Activated CD4-positive, alpha-beta T cell treated with anti-CD3 and anti-CD28 coated beads, Interleukin-2, amount 50 U/mL, for 4 hours (primary cell): ENCODE measurements at regions not wholly inside any gene's neighbourhood (a gene's known extent, or its start where the extent isn't known, plus 50 kb on each side); places are given as distances from the start of the nearest gene placed in this dataset.

ENCODE experiments used
- DNase-seq, 2 experiments: peaks; one replicate each; pipeline ENCODE4 v3.0.0-alpha.2; 2020

DNA sequence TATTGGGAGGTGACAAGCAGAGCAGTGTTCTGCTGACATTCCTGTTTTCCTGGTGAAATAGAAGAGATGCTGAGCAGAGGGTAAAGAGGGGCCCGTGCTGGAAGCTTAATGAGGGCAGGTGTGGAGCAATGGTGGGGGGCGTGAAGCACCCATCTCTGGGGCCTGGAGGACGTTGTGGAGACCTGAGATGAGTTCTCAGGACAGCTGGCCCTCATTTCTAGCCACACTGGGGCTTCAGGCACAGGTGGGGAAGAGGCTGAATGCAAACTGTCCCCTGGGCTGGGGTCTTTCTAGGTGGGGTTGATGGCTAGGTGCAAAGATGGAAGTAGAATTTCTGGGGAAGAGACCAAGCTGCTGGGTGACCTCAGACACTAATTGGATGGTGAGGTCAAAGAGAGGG, 274.2 kb upstream of the TCERG1L start:
- no peak for DNase-seq

DNA sequence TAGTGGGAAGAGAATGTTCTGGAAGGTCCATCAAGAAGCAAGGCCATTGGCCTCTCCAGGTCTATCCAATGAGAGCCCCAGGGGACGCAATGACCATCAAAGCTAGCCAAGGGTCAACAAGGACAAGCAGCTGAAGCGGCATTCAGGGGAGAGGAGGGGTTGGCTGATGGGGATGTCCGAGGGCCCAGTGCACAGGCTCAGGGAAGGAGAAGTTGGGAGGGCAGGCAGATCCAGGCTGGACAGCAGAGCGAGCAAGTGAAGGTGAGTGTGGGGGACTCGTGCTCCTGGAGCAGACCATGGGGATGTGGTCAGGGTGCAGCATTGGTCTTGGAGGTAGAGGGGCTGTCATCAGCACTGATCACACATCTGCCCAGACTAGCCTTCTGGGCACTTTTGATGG, 275.4 kb upstream of the TCERG1L start:
- no peak for DNase-seq

DNA sequence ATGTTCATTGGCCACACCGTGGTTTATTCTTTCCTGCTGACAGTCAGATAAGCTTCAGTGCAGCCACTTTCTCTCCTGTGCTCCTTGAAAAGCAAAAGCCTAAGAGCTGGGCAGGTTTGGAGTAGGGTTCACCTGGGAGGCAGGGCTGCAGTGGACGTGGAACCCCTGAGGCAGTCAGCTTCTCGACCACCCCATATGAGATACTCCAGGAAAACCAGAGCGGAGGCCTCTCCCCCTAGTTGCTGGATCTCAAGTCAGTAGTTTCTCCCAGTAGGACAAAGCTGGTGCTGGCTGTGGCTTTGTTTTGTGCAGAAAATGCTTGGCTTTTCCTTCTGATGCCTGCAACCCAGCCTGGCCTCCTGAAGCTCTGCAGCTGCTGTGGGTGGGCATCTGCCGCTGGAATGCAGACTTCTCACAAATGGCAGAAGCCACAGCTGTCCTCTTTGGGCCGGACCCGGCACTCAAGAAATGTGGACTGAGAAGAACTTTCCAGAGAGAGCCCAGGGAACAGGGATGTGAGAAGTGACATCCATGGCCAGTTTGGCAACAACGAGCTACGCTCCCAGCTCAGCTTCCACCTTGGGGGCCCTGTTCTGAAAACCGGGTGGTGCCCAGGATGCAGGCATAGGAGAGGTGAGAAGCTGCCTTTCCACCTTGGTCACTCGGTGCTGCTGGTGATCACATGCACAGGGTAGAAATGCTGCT, 276.6 kb upstream of the TCERG1L start:
- DNase-seq, result no peak

DNA sequence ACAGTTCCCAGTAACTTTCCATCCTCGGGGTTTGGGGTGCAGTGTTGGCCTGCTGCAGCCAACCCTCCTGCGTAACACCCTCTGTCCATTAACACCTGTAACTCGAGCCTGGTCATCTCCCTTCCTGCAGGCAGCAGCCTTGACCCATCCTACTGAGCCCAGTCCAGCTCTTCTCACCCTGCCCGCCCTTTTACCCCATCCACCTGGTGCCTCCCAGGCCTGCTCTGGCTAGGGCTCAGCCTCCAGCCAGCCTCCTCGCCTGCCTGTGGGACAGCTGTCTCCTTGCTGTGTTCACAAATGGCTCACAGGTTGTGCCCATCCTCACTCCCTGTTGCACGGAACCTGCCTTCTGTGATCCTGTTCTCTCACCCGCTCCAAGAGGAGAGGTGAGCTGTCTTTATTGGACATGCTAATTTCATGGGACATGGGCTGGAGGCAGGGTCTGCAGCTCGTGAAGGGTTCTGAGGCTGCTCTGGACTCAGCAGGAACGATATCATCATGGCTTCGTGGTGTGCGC, 277.2 kb upstream of the TCERG1L start:
- DNase-seq, result no peak

DNA sequence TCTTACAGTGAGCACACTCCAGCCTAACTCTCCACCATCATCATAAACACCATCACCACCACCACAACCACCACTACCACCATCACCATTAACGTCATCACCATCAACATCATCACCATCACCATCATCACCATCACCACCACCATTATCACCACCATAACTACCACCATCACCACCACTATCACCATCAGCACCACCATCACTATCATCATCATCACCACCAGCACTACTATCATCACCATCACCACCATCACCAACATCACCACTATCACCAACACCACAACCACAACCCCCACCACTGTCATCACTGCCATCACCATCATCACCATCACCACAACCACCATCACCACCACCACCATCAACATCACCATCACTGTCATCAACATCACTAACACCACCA, 279.0 kb upstream of the TCERG1L start:
- no peak for DNase-seq

DNA sequence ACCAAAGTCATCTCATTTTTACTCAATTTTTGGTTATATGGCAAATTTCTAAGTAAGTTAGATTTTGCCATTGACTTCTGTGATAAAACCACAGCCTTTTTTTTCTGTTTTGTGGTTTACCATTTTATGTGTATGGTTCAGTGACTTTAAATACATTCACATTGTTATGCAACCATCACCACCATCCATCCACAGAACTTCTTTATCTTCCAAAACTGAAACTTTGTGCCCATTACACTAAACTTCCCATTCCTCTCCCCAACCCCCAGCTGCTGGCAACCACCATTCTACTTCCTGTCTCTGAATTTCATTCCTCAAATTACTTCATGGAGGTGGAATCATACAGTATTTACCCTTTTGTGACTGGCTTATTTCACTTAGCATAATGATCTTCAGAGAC, 280.4 kb upstream of the TCERG1L start:
- DNase-seq, result no peak

DNA sequence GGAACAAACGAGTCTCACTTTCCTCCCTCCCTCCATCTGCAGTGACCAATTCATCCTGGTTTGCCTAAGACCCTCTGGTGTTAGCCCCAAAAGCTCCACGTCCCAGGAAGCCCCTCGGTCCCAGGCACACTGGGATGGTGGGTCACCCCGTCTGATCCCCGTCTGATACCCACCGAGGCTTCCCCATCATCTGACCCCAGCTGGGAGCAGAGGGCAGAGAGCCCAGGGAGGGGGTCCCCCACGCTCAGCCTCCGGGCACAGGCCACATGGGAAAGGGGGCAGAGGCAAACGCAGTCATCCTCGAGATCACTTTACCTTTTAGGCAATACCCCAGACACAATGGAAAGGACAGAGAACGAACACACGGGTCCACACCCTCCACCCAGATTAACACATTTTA, 291.6 kb upstream of the PPP2R2D start:
- DNase-seq, result no peak

DNA sequence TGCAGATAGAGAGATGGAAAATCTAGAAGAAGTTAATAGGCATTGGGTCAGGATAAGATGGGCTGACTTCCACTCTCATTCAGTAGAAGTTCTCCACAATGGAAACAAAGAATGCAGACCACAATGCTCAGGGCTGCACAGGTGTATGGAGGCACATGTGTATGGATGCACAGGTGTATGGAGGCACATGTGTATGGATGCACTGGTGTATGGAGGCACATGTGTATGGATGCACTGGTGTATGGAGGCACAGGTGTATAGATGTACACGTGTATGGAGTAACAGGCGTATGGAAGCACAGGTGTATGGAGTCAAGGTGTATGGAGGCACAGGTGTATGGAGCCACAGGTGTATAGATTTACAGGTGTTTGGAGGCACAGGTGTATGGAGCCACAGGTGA, 285.7 kb upstream of the PPP2R2D start:
- no peak for DNase-seq

DNA sequence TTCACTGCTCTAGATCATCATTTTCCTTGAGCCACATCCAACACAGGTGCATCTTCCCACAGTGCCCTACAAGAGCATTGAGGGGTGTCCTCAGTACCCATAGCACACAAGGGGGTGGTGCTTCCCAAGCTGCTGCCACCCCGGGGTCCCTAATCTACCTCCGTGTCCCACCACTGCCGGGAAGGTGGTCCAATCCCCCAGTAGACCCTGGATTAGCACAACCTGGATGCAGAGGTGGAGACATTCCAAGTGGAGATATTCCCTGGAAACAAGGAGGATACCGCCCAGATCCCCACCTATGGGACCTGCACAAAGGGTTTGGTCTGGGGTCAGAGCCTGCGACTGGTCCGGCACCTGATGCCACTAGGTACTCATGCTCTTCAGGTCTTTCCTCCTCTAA, 284.8 kb upstream of the PPP2R2D start:
- no peak for DNase-seq

DNA sequence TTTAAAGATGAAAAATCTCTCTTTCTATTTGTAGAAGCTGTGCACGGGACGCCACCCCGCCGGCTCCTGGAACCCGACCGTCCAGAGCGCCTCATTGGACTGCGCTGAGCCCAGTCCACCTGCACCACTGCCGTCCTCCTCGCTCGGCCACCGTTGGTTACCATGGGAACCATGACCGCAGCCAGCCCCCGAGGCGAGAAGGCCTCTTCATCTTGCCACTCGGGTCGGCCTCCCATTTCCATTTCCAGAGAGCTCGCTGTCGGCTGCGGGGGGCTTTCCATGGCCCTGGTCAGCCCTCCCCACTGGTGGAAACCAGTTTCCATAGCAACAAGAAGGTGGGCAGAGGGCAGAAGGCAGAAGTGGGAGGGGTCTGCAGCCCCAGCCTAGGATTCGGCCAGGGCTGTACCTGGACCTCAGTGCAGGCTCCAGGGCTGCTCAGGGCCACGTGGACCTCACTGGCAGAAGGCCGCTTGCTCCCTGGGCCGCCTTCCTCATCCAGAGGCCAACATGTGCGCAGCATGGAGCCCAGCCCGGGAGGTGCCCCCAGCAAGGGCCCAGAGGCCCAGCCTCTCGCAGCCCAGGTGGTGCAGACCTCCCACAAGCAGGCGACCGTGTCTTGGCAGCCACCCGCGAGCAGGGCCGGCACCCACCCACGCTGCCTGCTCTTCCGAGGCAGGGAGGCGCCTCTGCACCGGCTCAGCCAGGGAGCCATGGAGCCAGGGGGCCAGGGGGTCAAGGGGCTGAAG, 283.5 kb upstream of the PPP2R2D start:
- DNase-seq, result no peak

DNA sequence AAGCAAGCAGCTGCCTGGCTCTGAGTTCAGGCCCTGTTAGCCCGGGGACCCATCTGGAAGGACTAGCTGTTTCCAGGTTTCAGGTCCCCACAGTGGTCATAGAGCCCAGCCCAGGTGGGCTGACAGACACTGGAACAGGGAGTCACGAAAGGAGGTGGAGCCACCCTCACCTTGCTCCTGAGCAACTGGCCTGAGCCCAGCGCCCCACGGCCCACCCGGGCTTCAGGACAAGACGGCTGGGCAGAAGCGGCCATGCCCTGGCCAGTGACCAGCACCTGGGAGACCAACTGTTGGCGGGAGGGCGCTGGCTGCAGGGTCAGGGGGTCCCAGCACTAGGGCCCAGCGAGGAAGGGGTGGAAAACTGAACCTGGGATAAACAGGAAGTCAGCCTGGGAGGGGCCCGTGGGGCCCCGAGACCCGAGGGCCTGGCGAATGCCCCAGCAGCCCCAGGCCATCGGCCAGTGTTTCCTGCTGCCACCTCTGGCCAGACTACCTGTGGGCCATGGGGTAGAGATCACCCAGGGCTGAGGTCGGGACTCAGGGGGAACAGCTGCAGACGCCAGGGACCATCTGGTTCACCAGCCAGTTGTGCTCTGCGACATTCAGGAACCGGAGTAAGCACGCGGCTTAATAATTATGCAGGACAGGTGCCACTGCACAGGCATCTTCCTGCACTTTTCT, 282.1 kb upstream of the PPP2R2D start:
- no peak for DNase-seq

DNA sequence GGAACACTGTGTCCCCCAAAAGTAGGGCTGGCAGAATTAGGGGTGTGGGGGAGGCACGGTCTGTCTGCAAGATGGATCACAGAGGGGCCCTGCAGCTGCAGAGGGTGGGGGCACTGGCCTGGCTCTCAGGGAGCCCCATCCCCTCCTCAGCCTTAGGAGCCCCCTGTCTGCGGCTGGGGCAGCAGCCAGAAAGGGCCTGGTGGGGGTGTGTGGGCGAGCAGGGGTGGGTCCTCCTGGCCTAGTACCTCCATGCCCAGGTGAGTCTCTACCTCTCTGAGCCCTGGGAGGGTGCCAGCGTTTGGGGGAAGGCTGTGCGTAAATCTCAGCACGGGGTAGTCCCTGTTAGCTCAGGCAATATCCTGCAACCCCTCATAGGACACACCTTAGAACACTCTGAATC, 280.5 kb upstream of the PPP2R2D start:
- DNase-seq, result no peak

DNA sequence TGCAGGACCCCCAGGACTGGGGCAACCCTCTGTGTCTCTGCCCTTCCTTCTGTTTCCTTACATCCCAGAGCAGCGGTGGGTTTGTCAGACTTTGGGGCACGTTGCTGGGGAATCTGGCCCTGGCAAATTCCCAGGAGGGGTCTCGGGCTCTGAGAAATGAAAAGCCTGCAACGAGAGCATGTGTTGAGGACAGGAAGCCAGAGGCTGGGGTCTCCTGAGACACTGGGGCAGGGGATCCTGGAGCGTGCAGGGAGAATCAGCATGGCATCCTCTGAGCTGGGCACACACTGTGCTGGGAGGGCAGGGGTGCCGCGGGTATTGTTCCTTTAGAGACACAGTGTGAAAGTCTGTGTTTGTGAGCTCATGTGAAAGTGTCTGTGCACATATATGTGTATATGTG, 279.9 kb upstream of the PPP2R2D start:
- DNase-seq, result no peak

DNA sequence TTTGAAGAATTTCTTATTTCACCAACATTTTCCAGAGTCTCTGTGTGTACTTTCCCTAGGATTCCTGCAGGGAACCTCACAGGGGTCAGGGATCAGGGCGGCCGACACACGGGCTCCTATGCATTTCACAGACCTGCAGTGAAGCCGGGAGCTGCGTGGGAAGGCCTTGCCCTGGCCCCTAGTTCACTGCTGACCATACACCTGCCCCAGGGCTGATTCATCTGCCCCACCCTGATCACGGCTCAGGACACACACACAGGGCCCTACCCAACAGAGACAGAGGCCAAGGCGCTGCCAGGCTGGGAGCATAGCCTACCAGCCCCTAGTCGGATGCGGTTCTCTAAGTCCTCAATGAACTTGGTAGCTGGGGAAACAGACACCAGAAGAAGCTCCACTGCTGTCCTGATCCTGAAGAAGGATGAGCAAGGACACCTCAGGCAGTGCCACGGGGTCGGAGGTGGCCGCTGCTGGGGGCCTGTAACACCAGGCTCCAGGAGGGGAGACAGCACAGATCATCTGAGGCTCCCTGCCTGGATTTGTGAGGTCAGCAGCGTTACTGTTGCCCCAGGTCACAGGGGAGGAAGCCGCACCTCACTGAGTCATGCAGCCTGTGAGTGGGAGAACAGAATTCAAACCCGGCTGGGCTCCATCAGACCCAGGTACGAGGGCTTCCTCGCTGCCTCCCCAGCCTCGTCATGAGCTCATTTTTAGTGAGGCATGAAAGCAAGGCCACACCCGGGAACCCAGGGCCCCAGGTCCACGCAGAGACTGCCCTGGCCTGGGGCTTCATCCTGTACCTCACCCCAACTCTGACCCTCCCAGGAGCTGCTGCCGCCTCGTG, 278.8 kb upstream of the PPP2R2D start:
- no peak for DNase-seq

DNA sequence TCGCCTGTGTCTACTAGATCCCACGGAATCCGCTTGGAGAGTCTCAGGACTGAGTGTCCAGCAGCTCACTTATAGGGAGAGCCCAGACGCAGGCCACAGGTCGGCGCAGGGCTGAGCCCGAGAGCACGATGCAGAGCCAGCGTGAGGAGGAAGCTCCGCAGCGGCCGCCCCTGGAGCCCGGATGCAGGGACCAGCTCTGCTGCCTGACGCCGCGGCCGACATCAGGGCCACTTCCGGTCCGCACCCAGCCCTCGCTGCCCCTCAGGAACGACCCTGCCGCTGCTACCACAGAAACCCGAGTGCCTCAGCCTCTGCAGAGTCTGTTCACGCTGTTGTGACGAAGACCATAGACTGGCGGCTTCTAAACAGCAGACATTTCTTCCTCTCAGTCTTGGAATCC, 275.8 kb upstream of the PPP2R2D start:
- no peak for DNase-seq

DNA sequence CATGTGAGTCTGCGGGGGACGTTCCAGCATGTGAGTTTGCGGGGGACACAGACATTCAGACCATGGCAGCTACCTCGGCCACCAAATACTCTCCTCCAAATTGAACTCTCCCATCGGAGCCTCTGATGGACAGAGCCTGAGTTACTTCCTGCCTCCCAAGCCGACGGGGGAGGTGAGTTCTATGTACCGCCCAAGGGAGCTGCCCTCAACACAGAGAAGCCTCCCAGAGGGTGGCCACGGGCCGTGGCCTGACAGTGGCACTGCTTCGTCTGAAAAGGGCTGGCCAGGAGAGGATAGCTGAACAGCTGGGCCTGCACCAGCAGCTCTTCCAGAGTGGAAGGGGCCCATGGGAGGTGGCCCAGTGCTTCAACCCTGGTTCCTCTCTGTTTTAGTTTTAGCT, 274.5 kb upstream of the PPP2R2D start:
- DNase-seq, result no peak

DNA sequence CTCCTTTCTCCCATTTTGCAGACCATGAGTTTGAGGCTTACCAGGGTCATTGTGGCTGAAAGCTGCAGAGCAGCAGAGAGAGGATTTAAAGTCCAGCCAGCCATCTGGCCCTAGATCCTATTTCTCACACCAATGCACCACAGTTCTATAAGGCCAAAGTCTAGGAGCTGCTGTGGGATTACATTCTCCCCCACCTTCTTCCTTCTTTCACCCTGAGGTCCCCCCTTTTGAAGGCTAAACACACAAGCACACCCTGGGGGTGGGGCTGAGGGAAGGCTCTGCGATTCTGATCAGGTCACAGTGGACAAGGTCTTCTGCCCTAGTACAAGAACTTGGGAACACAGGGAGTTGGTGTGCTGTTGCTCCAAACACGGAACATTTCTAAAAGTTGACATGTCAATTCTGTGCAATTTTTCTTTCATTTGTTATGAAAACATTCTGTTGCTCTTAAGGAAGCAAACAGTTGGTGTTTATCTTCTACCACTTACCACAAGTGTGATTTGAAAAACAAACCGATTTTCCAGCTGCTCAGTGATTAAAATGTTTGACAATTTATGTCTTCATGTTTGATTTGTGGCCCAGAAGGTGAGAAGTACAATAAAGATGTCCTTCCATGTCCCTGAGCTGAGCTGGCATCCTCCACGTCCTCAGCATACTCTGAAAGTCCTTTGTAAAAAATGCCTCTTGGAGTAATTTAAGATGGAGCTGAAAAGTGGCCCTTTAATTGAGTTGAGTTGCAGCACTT, 271.6 kb upstream of the PPP2R2D start:
- DNase-seq, result no peak

DNA sequence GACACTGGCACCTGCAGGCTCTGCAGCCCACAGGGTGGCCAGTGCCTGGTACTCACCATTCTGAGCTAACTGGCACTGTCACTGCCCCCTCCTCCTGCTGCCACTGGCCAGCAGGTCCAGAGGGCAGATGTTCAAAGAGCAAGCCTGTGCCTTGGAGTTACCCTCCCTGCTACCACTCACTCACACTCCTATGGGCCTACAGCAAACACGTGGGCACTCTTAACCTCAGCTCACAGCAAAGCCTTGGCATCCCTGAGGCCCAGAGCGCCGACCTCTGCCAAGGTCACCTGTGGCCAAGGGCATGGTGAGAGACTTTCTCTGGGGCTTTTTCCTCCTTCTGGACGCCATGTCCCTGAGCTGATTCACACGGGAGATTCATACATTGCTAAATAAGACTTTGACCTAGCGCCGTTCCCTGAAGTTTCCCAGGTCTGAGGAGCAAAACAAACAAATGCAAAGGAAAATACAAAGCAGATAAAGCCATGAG, 270.0 kb upstream of the PPP2R2D start:
- no peak for DNase-seq

DNA sequence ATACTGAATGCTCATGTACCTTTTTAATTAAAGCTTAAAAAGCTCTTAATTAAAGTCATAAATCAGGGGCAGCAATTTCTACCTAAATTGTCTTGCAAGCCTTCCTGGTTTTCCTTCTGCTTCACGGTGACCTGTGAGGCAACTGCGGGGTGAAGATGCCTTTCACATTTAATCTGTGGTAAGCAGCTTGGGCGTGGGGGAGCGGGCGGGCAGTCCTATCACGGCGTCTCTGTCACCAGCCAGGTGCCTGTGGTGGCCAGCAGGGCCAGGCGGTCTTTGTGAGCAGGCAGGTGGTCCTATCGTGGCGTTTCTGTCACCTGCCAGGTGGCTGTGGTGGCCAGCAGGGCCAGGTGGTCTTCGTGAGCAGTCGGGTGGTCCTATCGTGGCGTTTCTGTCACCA, 269.2 kb upstream of the PPP2R2D start:
- DNase-seq, result no peak

DNA sequence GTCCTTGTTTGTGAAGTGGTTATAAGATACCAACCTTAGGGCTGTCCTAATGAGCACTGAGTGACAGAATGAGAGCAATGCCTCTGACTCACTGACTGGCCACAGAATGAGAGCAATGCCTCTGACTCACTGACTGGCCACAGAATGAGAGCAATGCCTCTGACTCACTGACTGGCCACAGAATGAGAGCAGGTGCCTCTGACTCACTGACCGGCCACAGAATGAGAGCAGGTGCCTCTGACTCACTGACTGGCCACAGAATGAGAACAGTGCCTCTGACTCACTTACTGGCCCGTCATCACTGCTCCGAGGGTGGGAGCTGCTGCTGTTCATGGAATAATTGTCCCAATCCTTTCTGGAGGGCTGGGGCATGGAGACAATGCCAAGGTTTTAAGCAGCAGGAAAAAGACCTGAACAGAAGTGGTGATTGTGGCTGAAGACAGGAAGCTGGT, 265.2 kb upstream of the PPP2R2D start:
- DNase-seq, result no peak

DNA sequence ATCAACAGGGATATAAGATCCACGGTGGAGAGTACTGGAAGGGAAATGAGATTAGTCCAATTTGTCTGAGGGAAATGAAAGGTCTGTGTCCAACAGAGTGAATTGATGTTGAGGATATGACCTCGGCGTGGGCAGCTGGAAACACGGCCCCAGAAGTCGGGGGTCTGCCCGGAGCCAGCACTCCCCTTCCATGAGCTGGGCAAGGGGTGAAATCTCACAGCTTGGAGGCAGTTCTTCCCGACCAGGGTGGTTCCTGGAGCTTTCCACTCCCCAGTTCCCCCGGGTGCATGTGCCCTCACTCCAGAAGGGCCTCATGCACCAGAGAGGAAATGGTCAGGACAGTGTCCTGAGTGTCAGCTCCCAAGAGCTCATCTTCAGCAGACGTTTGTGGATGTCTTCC, 264.7 kb upstream of the PPP2R2D start:
- DNase-seq, result no peak
